ENCODE measurements at regions not wholly inside any gene's neighbourhood (a gene's known extent, or its start where the extent isn't known, plus 50 kb on each side); places are given as distances from the start of the nearest gene placed in this dataset.

GRCh38 chr5:61600945-61601511, 269.0 kb downstream of the ZSWIM6 start:
- Mint-ChIP-seq H3K4me3 (ENCODE audit: unreplicated experiment) (no peak overlapping the region), H3K27me3 (ENCODE audit: unreplicated experiment) (peaks cover 1% of the 10 kb centered on the region), H3K9me3 (ENCODE audit: unreplicated experiment) (no peaks in the 10 kb centered on the region), H3K27ac (ENCODE audit: unreplicated experiment) (no peak overlapping the region), H3K4me1 (ENCODE audit: unreplicated experiment) (peaks cover 36% of the 10 kb centered on the region), H3K36me3 (ENCODE audit: low read depth, unreplicated experiment) (peaks cover 3% of the 10 kb centered on the region)
- DNase-seq (ENCODE audit: low spot score), result no peak
- TF ChIP-seq, protein P1, sequence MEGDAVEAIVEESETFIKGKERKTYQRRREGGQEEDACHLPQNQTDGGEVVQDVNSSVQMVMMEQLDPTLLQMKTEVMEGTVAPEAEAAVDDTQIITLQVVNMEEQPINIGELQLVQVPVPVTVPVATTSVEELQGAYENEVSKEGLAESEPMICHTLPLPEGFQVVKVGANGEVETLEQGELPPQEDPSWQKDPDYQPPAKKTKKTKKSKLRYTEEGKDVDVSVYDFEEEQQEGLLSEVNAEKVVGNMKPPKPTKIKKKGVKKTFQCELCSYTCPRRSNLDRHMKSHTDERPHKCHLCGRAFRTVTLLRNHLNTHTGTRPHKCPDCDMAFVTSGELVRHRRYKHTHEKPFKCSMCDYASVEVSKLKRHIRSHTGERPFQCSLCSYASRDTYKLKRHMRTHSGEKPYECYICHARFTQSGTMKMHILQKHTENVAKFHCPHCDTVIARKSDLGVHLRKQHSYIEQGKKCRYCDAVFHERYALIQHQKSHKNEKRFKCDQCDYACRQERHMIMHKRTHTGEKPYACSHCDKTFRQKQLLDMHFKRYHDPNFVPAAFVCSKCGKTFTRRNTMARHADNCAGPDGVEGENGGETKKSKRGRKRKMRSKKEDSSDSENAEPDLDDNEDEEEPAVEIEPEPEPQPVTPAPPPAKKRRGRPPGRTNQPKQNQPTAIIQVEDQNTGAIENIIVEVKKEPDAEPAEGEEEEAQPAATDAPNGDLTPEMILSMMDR (IDR thresholded peaks at IDR 0.05; ENCODE audit: unreplicated experiment), result no peak

DNA sequence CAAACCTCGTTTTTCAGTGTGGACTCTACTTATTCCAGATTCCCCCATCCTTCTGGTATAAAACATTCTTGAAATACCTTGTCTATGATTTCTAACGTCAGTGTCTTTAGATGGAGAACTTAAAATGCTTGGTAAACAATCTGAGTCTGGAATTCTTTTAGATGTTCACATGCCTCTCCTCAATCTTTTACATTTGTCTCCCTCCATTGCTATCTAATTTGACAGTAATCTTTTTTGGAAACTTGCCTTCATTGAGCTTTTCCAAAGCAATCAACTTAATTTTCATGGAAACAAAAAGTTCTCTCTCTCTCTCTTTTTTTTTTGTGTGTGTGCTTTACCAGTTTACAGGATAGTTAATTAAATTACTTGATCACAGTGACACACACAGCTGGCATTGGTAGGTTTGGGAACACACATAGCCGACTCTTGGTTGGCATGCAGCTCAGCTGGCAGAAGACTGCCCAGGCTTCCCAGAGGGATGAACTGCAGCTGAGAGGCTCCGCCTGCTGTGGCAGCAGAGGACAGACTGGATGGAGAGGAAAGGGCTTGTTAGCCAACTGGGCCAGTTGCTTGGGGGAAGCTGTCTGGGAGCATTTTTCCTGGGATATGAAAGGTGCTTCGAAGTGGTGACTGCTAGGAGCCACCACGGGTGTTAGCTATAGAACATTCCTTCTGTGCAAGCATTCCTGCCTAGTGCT, 271.3 kb downstream of the ZSWIM6 start:
- Mint-ChIP-seq H3K4me3 (ENCODE audit: unreplicated experiment) (no peak overlapping the region), H3K27ac (ENCODE audit: unreplicated experiment) (no peak overlapping the region), H3K36me3 (ENCODE audit: low read depth, unreplicated experiment) (no peaks in the 10 kb centered on the region), H3K4me1 (ENCODE audit: unreplicated experiment) (peaks cover 28% of the 10 kb centered on the region), H3K9me3 (ENCODE audit: unreplicated experiment) (no peaks in the 10 kb centered on the region), H3K27me3 (ENCODE audit: unreplicated experiment) (peaks cover 1% of the 10 kb centered on the region)
- TF ChIP-seq, protein P1 (IDR thresholded peaks at IDR 0.05; ENCODE audit: unreplicated experiment), result no peak
- DNase-seq (ENCODE audit: low spot score), result no peak

- no peak for DNase-seq (ENCODE audit: low spot score)
- Mint-ChIP-seq H3K4me3 (ENCODE audit: unreplicated experiment) (no peak overlapping the region), H3K27ac (ENCODE audit: unreplicated experiment) (no peak overlapping the region), H3K4me1 (ENCODE audit: unreplicated experiment) (peaks cover 23% of the 10 kb centered on the region), H3K27me3 (ENCODE audit: unreplicated experiment) (peaks cover 1% of the 10 kb centered on the region), H3K36me3 (ENCODE audit: low read depth, unreplicated experiment) (no peaks in the 10 kb centered on the region), H3K9me3 (ENCODE audit: unreplicated experiment) (no peaks in the 10 kb centered on the region)
- TF ChIP-seq, protein P1 (IDR thresholded peaks at IDR 0.05; ENCODE audit: unreplicated experiment), result no peak
Observed at GRCh38 chr5:61604076-61605025, 272.3 kb downstream of the ZSWIM6 start.

DNA sequence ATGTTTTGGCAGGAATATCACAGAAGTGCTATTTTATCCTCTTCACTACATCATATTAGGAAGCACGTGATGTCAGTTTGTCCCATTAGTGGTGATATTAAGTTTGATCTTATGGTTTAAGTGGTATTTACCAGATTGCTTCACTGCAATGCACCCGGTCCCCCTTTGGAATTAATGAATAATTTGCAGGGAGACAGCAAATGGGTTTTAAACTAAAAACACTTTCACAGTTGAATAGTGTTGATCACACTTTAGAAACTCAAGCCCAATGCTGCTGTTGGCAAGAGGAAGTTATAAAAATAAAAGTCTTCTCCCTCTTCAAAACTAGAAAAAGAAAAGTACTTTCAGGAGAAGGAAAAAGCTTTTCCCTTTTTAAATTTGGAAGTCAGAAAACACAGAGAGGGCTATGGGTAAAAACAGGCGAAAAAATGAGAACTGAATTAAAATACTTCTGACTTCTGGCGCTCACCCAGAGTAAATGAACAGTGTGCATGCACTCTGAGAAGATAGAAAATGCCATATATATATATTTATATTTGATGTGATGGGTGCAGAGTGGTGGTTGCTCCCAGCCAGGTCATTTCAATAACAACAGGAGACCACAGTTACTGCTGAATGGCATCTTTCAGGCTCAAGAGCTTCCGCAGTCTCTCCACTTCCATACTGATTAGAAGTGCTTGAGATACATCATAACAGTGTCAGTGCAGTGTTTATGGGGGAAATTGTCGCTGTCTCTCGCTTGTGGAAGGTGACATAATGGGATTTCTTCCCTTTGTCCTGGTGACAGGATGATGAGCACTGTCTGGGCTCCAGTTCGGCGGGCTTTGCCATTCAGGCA, 278.0 kb downstream of the ZSWIM6 start:
- Mint-ChIP-seq H3K9me3 (ENCODE audit: unreplicated experiment) (no peaks in the 10 kb centered on the region), H3K4me1 (ENCODE audit: unreplicated experiment) (peaks cover 6% of the 10 kb centered on the region), H3K27ac (ENCODE audit: unreplicated experiment) (no peak overlapping the region), H3K36me3 (ENCODE audit: low read depth, unreplicated experiment) (no peaks in the 10 kb centered on the region), H3K4me3 (ENCODE audit: unreplicated experiment) (no peak overlapping the region), H3K27me3 (ENCODE audit: unreplicated experiment) (no peaks in the 10 kb centered on the region)
- TF ChIP-seq, protein P1 (IDR thresholded peaks at IDR 0.05; ENCODE audit: unreplicated experiment), result no peak
- no peak for DNase-seq (ENCODE audit: low spot score)
